ENCODE measurements at regions not wholly inside any gene's neighbourhood (a gene's known extent, or its start where the extent isn't known, plus 50 kb on each side); places are given as distances from the start of the nearest gene placed in this dataset.

DNA sequence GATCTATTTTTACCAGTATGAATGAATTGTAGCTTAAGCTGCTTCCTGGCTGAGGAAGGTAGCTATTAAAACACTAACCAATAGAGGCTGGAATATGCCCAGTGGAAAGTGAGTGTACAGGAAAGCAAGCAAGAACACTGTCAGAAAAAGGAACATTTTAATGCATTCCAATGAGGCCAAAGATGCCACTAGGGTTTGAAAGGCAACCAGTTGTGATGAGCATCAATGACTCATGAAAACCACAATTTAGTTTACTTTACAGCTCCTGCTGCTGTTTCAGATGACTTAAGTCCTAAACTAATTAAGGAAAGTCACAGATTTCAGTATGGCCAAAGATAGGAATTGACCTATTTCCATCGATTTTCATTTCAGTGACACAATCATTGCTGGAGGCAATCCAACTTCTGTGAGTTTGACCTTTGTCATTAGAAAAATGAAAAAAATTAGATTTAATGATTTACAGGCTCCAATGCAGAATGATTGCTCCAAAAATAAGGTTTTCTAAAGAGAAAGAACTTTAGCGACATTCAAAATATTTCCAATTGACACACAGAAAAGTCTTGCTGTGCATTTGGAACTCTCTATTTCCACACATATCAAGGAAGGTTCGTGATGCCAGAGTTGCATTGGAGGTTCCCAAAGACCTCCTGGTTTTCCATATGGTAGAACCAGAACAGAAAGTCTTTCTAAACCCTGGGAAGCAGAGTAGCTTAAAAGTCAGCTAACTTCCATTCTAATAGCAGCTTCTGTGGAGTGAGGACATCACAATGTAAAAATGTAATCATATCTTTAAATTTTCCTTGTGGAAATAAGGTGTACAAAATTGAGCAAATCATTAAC lies 103.0 kb downstream of the SUCNR1 start:
- Mint-ChIP-seq H3K4me1 (no peaks in the 10 kb centered on the region), H3K27me3 (peaks cover 18% of the 10 kb centered on the region), H3K36me3 (ENCODE audit: low read depth) (no peaks in the 10 kb centered on the region), H3K27ac (no peak overlapping the region), H3K9me3 (no peaks in the 10 kb centered on the region), H3K4me3 (no peak overlapping the region)
- no peak for DNase-seq
- intact Hi-C loops (cut with micrococcal nuclease): no loop called here

DNA sequence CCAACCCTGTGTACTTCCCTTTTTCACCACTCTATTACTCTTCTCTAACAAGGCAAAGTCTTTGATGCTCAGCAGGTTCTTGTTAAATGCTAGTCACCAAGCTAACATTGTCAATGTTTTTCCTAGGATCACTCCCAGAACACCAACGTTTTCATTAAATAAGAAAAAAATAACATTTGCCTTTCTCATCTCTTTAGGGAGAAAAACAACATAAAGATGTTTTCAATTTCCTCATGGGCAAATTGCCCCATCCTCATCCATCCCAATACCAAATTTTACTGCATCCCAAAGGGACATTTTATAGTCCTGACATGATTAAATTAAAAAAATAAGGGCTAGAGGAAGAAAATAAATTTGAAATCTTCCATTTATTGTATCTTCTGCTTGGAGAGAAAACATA lies 106.5 kb downstream of the SUCNR1 start:
- no peaks in the 10 kb centered on the region for H3K36me3 Mint-ChIP-seq (ENCODE audit: low read depth)
- H3K9me3 Mint-ChIP-seq: no peaks in the 10 kb centered on the region
- intact Hi-C loops (cut with micrococcal nuclease): no loop called here
- no peak for DNase-seq
- no peak overlapping the region for H3K4me3 Mint-ChIP-seq
- H3K4me1 Mint-ChIP-seq: no peaks in the 10 kb centered on the region
- H3K27ac Mint-ChIP-seq: no peak overlapping the region
- peaks cover 14% of the 10 kb centered on the region for H3K27me3 Mint-ChIP-seq

DNA sequence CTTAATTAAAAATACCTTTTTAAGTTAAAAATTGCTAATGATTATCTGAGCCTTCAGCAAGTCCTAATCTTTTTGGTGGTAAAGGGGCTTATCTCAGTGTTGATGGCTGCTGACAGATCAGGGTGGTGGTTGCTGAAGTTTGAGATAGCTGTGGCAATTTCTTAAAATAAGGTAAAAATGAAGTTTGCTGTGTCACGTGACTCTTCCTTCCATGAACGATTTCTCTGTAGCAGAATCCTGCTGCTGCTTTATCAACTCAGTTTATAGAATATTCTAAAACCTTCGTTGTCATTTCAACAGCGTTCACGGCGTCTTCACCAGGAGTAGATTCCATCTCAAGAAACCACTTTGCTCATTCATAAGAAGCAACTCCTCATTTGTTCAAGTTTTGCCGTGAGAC lies 110.1 kb downstream of the SUCNR1 start:
- Mint-ChIP-seq H3K36me3 (ENCODE audit: low read depth) (no peaks in the 10 kb centered on the region), H3K27me3 (peaks cover 21% of the 10 kb centered on the region), H3K4me3 (no peak overlapping the region), H3K27ac (no peak overlapping the region), H3K9me3 (no peaks in the 10 kb centered on the region), H3K4me1 (no peaks in the 10 kb centered on the region)
- intact Hi-C loops (cut with micrococcal nuclease): no loop called here
- no peak for DNase-seq

DNA sequence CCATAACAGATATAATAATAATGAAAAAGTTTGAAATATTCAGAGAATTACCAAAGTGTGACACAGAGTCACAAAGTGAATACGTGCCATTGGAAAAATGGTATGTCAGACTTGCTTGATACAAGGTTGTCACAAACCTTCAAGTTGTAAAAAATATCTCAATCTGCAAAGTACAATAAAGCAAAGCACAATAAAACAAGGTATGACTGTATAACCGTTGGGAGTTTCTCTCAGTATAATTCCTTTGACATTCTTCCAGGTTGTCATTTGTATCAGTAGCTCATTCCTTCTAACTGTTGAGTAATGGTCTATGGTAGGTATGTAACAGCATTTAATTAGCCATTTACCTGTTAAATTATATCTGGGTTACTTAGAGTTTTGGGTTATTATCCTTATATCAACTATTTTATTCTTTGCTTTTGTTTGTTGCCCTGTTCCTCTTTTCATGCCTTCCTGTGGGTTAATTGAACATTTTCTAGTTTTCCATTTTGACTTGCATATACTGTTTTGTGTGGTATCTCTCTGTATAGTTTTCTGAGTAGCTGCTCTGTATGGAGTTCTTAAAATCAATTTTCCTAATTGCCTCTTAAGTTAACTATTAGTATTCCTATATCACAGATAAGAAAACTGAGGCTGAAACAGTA lies 112.5 kb downstream of the SUCNR1 start:
- Mint-ChIP-seq H3K9me3 (no peaks in the 10 kb centered on the region), H3K4me1 (no peaks in the 10 kb centered on the region)

DNA sequence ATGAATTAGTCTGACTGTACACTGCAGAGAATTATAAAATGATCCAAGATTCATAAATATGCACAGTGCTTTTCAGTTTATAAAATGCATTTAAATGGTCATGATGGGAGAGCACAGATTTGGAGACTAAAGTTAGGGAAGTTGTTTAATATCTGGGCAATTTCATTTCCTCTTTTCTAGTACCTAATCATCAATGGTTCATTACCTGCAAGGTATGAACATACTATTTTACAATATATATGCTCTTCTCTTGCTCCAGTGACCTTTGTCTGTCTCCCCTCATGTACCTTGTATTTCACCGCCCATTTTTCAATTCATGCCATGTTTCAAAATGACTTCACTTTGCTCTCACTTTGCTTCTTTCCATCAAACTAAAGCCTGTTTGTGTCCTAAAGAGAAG lies 114.5 kb downstream of the SUCNR1 start:
- H3K4me3 Mint-ChIP-seq: no peak overlapping the region
- peaks cover 25% of the 10 kb centered on the region for H3K27me3 Mint-ChIP-seq
- H3K9me3 Mint-ChIP-seq: no peaks in the 10 kb centered on the region
- no peaks in the 10 kb centered on the region for H3K36me3 Mint-ChIP-seq (ENCODE audit: low read depth)
- H3K27ac Mint-ChIP-seq: no peak overlapping the region
- no peaks in the 10 kb centered on the region for H3K4me1 Mint-ChIP-seq
- intact Hi-C loops (cut with micrococcal nuclease): no loop called here
- DNase-seq: no peak

More for the DNA sequence above, 112.5 kb downstream of the SUCNR1 start:
- Mint-ChIP-seq H3K27me3 (peaks cover 21% of the 10 kb centered on the region), H3K27ac (no peak overlapping the region), H3K4me3 (no peak overlapping the region), H3K36me3 (ENCODE audit: low read depth) (no peaks in the 10 kb centered on the region)
- DNase-seq: no peak
- intact Hi-C loops (cut with micrococcal nuclease): no loop called here

DNA sequence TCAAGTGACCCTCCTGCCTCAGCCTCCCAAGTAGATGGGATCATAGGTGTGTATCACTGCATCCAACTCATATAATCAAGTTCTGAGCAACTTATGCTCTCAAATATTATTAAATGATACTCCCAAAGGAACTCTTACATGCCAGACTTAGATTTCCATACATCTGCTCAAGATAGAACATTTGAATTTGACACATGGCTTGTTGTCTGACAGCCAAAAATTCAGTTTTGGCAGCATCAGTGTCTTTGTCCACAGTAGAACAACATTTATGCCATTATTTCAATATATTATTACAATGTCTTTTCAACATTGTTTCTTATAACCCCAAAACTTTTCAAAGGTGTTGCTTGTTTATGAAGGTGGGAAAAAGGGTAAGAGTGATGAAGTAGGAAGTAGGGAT lies 116.2 kb downstream of the SUCNR1 start:
- Mint-ChIP-seq H3K4me3 (no peak overlapping the region), H3K9me3 (no peaks in the 10 kb centered on the region), H3K4me1 (no peaks in the 10 kb centered on the region), H3K27ac (no peak overlapping the region), H3K27me3 (peaks cover 25% of the 10 kb centered on the region), H3K36me3 (ENCODE audit: low read depth) (no peaks in the 10 kb centered on the region)
- intact Hi-C loops (cut with micrococcal nuclease): no loop called here
- DNase-seq: no peak

DNA sequence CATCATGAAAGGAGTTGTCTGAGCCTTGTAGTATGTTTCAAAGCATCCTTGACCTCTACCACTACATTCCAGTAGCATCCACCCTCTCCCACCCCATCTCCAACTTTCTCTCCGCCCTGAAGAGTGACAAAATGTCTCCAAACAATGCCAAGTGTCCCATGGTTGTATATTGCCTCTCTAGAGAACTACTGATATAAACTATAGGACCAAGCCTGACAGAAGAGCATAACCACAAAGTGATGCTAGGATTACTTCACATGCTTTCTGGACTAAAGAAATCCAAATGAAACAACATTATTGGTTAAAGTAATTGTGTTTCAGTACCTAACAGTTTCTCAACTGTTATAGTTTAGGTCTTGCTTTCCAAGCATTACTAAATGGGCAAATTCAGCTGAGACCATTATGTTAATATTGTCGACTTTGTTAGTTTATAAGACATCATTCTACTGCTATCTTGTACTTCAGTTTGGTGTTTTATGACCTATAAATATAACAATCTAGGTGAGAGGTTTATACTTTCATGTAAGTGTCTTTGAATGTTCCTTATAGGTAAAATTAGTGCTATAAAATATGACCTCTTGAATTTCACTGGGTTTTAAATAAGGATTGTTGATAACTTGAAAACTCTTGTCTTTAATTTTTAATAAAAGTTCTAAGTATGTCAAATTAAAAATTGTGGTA lies 117.4 kb downstream of the SUCNR1 start:
- H3K27ac Mint-ChIP-seq: no peak overlapping the region
- H3K9me3 Mint-ChIP-seq: no peaks in the 10 kb centered on the region
- DNase-seq: no peak
- H3K36me3 Mint-ChIP-seq (ENCODE audit: low read depth): no peaks in the 10 kb centered on the region
- no peaks in the 10 kb centered on the region for H3K4me1 Mint-ChIP-seq
- peaks cover 25% of the 10 kb centered on the region for H3K27me3 Mint-ChIP-seq
- H3K4me3 Mint-ChIP-seq: no peak overlapping the region
- intact Hi-C loops (cut with micrococcal nuclease): no loop called here

DNA sequence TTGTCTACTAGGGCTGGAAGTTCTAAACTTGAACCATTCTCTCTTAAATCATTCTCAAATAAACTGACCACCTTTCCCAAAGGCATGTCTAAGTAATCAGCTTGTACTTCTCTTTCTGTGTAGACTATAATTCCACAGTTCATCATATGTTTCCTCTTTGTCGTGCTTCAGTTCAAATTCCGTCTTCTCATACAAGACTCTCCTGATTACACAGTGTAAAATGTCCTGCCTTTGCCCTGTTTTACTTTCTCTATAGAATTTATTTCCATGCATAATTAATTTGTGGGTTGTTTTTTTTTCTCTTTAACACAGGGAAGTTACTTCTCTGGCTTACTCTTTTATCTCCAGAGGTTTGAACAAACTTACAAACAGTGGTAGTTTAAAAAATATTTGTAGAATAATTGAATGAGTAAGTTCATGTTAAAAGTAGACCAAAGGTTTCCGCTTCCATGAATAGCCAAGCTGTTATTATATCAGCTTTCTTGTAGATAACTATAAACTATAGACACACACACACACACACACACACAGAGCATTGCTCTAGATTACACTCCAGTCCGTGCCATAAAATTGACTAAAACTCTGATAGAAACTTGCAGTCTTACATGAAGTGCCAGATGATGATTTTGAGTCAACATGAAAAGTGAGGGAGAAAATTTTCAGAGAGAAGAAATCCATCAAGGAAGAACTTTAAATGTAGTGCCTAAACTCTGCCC lies 119.0 kb downstream of the SUCNR1 start:
- no peak for DNase-seq
- H3K4me3 Mint-ChIP-seq: no peak overlapping the region
- H3K36me3 Mint-ChIP-seq (ENCODE audit: low read depth): no peaks in the 10 kb centered on the region
- no peaks in the 10 kb centered on the region for H3K9me3 Mint-ChIP-seq
- H3K4me1 Mint-ChIP-seq: no peaks in the 10 kb centered on the region
- no peak overlapping the region for H3K27ac Mint-ChIP-seq
- peaks cover 20% of the 10 kb centered on the region for H3K27me3 Mint-ChIP-seq
- intact Hi-C loops (cut with micrococcal nuclease): no loop called here

DNA sequence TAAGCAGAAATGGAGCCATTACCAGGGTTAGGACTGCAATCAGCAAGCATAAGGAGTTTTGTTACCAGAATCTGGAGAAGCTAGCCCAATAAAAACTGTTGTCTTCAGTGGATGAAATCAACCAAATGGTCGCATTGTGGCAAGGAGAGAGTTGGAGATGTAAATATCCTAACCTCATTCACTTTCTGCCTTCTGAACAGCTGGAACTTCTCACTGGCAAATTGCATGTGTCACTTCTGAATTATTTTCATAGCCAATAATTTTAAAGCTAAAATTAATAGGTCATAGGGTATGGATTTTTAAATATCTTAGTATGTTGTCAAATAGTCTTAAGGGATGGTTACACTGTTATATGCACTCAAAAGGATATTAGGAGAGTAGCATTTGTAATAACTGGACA lies 121.6 kb downstream of the SUCNR1 start:
- DNase-seq: no peak
- H3K27me3 Mint-ChIP-seq: peaks cover 11% of the 10 kb centered on the region
- no peak overlapping the region for H3K27ac Mint-ChIP-seq
- intact Hi-C loops (cut with micrococcal nuclease): no loop called here
- no peaks in the 10 kb centered on the region for H3K9me3 Mint-ChIP-seq
- no peak overlapping the region for H3K4me3 Mint-ChIP-seq
- H3K4me1 Mint-ChIP-seq: no peaks in the 10 kb centered on the region
- H3K36me3 Mint-ChIP-seq (ENCODE audit: low read depth): no peaks in the 10 kb centered on the region

DNA sequence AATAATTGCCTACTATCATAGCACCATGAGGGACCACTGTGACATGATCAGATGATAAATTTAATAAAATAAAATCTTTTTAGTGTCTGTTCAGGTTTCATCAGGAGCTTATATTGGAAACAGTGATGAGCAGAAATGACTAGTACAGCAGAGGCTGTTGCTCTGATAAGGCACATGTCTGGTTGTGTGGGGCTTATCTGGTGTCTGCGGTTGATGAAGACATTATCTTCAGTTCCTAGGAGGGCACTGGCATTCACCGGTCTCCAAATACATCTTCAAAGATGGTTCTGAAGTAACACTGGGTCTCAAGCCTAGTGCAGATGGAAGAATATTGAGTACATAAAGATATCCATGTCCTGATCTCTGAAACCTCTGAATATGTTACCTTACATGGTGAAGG lies 125.3 kb downstream of the SUCNR1 start:
- H3K36me3 Mint-ChIP-seq (ENCODE audit: low read depth): no peaks in the 10 kb centered on the region
- H3K4me3 Mint-ChIP-seq: no peak overlapping the region
- no peak for DNase-seq
- intact Hi-C loops (cut with micrococcal nuclease): no loop called here
- H3K9me3 Mint-ChIP-seq: no peaks in the 10 kb centered on the region
- H3K4me1 Mint-ChIP-seq: no peaks in the 10 kb centered on the region
- H3K27me3 Mint-ChIP-seq: no peaks in the 10 kb centered on the region
- no peak overlapping the region for H3K27ac Mint-ChIP-seq

DNA sequence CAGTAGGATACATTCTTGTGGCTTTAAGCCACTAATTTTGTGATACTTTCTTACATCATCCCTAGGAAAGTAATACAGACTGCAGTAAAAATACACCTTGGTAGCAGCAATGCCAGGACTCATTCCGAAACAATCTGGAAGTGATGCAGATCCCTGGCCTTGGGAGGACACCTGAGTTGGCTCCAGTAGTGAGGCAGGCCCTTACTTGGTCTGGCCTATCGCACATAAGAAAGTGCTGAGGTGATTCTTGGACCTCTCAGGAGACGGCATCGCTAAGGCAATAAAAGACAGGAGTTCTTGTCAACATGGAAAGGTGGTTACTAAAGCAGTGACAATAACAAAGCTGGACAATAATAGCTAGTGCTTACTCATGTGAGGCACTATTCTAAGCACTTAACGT lies 126.5 kb downstream of the SUCNR1 start:
- H3K27ac Mint-ChIP-seq: no peak overlapping the region

DNA sequence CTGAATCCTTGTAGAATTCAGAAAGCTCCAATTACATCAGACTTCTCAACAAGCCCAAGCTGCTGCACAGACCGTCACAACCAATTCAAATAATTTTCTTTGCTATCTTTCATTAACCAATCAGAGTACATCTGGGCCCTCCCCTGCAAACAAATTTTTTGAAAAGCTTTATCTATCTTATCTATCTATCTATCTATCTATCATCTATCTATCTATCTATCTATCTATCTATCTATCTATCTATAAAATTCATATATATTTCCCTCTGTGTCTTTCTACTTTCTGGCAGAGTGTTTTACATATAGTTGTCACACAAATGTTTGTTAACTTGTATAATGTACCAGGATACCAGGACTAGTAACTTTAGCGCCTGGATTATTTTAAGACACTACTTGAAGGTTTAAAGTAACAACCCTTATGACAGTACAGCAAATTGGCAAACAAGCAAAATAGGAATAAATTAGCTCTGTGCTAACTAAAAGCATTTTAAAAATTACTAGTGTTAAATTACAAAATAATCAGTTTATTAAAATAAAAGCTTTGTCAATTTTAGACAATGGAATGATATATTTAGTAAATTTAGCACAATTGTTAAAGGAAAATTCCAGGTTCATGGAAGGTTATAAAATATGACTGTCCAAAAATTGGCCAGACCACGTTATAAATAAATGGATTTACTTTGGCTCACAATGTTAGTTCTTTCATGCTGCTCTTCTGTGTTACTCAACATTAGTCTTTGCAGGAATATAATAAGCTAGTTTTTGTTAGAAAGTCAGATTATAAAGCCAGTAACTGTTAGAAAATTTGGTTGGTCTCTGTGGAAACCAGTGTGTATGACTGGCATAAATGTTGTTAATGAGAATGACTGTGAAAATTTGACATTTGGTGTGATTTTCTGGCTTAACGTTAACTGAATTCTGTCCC lies 138.6 kb downstream of the SUCNR1 start:
- no peak for DNase-seq
- H3K27ac Mint-ChIP-seq: no peak overlapping the region
- peaks cover 10% of the 10 kb centered on the region for H3K27me3 Mint-ChIP-seq
- H3K9me3 Mint-ChIP-seq: no peaks in the 10 kb centered on the region
- H3K4me3 Mint-ChIP-seq: no peak overlapping the region
- H3K36me3 Mint-ChIP-seq (ENCODE audit: low read depth): no peaks in the 10 kb centered on the region
- intact Hi-C loops (cut with micrococcal nuclease): no loop called here
- no peaks in the 10 kb centered on the region for H3K4me1 Mint-ChIP-seq

More for the DNA sequence above, 126.5 kb downstream of the SUCNR1 start:
- no peak for DNase-seq
- Mint-ChIP-seq H3K4me1 (no peaks in the 10 kb centered on the region), H3K9me3 (no peaks in the 10 kb centered on the region), H3K36me3 (ENCODE audit: low read depth) (no peaks in the 10 kb centered on the region), H3K27me3 (no peaks in the 10 kb centered on the region), H3K4me3 (no peak overlapping the region)
- intact Hi-C loops (cut with micrococcal nuclease): no loop called here

DNA sequence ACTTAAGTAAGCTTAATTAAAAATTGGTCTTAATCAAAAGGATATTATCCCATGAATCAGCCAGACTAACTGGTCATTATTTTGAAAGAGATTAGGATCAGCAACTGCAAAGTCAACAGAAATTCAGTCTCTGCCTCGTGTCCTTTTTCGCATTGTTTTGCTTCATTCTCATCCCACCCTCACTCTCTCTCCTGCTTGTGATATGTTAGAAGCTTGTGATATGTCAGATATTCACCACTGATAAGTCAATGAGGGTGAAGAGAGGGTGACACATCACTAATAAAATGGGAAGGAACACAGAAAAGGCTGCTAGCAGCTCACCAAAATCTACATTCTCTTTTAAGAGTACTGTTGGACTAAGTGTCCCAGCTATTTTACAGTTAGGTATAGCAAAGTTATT lies 146.1 kb downstream of the SUCNR1 start:
- Mint-ChIP-seq H3K36me3 (ENCODE audit: low read depth) (no peaks in the 10 kb centered on the region), H3K4me3 (no peak overlapping the region), H3K9me3 (no peaks in the 10 kb centered on the region), H3K4me1 (peaks cover 5% of the 10 kb centered on the region), H3K27ac (no peak overlapping the region), H3K27me3 (peaks cover 14% of the 10 kb centered on the region)
- DNase-seq: no peak
- intact Hi-C loops (cut with micrococcal nuclease): no loop called here
